Tibial nerve (tissue), 4 donors: ENCODE measurements at regions not wholly inside any gene's neighbourhood (a gene's known extent, or its start where the extent isn't known, plus 50 kb on each side); places are given as distances from the start of the nearest gene placed in this dataset.

Experiments
- CTCF ChIP-seq, 5 experiments: fragments of 200-600 bp in 3 of 5; fragments of 450-650 bp in 2 of 5; sonication (generic) in 3 of 5; IDR thresholded peaks; one replicate each; pipeline ENCODE4 v1.5.1; 2016 to 2019; ENCODE audit warnings: antibody characterized with exemption in 5 of 5, mild to moderate bottlenecking in 3 of 5, moderate library complexity in 2 of 5
- EP300 ChIP-seq, 2 donors: sonication (generic); formaldehyde crosslinking; IDR thresholded peaks; one replicate each; pipeline ENCODE4 v1.6.1; 2017; ENCODE audit warnings: antibody characterized with exemption in 2 of 2, mild to moderate bottlenecking in 1 of 2

- TF ChIP-seq CTCF (IDR thresholded peaks at IDR 0.05) (no peak), EP300 (IDR thresholded peaks at IDR 0.05) (no peak)
Observed at GRCh38 chr1:95517506-95517905, 283.5 kb downstream of the RWDD3 start.
